Endodermal cell (in vitro differentiated cells): ENCODE measurements at regions not wholly inside any gene's neighbourhood (a gene's known extent, or its start where the extent isn't known, plus 50 kb on each side); places are given as distances from the start of the nearest gene placed in this dataset.
A peak's percentile ranks its signal among the peaks of the same experiment; 100 is the strongest.

Experiments used
- DNase-seq: peaks from one replicate; pipeline ENCODE4 v3.0.0-alpha.2; 2017
- H3K27ac ChIP-seq: 2 replicates; pipeline ENCODE4 v1.5.1; 2013; ENCODE audit warnings: mild to moderate bottlenecking, low read depth, low read length, moderate library complexity
- H3K27me3 ChIP-seq: 2 replicates; pipeline ENCODE4 v1.6.1; 2013; ENCODE audit warnings: mild to moderate bottlenecking, low read length, moderate library complexity; ENCODE audit not compliant: insufficient read depth, control insufficient read depth, poor library complexity, severe bottlenecking
- H3K36me3 ChIP-seq: 2 replicates; pipeline ENCODE4 v1.7.0; 2013; ENCODE audit warnings: mild to moderate bottlenecking, low read length, moderate library complexity; ENCODE audit not compliant: control insufficient read depth, insufficient read depth
- H3K4me1 ChIP-seq: one replicate; pipeline ENCODE4 v1.7.0; 2013; ENCODE audit warnings: low read length; ENCODE audit not compliant: control insufficient read depth, insufficient read depth
- H3K4me3 ChIP-seq: 2 replicates; pipeline ENCODE4 v1.5.1; 2013; ENCODE audit warnings: mild to moderate bottlenecking, low read length, moderate library complexity
- H3K9ac ChIP-seq: 2 replicates; pipeline ENCODE4 v1.6.1; 2013; ENCODE audit warnings: mild to moderate bottlenecking, low read length, moderate library complexity; ENCODE audit not compliant: poor library complexity, severe bottlenecking; ENCODE audit errors: extremely low read depth
- H3K9me3 ChIP-seq: 2 replicates; pipeline ENCODE4 v1.6.1; 2013; ENCODE audit warnings: mild to moderate bottlenecking, low read length, moderate library complexity; ENCODE audit not compliant: control insufficient read depth
- H3K27ac Mint-ChIP-seq: 2 replicates; pipeline ENCODE4 v1.8.0; 2020; ENCODE audit warnings: mixed read lengths
- H3K27me3 Mint-ChIP-seq: 2 replicates; pipeline ENCODE4 v1.8.0; 2021; ENCODE audit warnings: mild to moderate bottlenecking, mixed read lengths; ENCODE audit not compliant: insufficient read depth
- H3K36me3 Mint-ChIP-seq: 2 replicates; pipeline ENCODE4 v1.8.0; 2020; ENCODE audit warnings: low read depth, mixed read lengths
- H3K4me1 Mint-ChIP-seq: 2 replicates; pipeline ENCODE4 v1.8.0; 2020; ENCODE audit warnings: mixed read lengths
- H3K4me3 Mint-ChIP-seq: 2 replicates; pipeline ENCODE4 v1.8.0; 2020; ENCODE audit warnings: mild to moderate bottlenecking, moderate library complexity, mixed read lengths
- H3K9me3 Mint-ChIP-seq: 2 replicates; pipeline ENCODE4 v1.8.0; 2020; ENCODE audit warnings: mild to moderate bottlenecking, mixed read lengths
- CTCF ChIP-seq: fragments of 200-600 bp; sonication (generic); conservative IDR thresholded peaks from 2 replicates; pipeline ENCODE4 v1.5.0; 2021; ENCODE audit warnings: antibody characterized with exemption, mild to moderate bottlenecking
- WGBS, 2 experiments: methylation state at CpG; one replicate each; pipeline versions ENCODE4 v1.1.5 to v1.1.7; 2013; ENCODE audit warnings: missing lambda C conversion rate in 2 of 2, mixed read lengths in 1 of 2; ENCODE audit not compliant: insufficient coverage in 1 of 2, insufficient read length in 1 of 2; 5-methylcytosine and 5-hydroxymethylcytosine counted together

GRCh38 chr11:92675810-92676209 lies 293.6 kb upstream of the MTNR1B start:
- no peak overlapping the region for H3K27ac ChIP-seq
- no peaks in the 10 kb centered on the region for H3K36me3 ChIP-seq
- Mint-ChIP-seq H3K27ac (no peak overlapping the region), H3K4me1 (no peaks in the 10 kb centered on the region), H3K36me3 (peaks cover 2% of the 10 kb centered on the region), H3K4me3 (no peak overlapping the region), H3K9me3 (no peaks in the 10 kb centered on the region), H3K27me3 (no peaks in the 10 kb centered on the region)
- H3K4me3 ChIP-seq, result no peak overlapping the region
- no peak overlapping the region for H3K9ac ChIP-seq
- no peak for DNase-seq
- H3K9me3 ChIP-seq, result no peaks in the 10 kb centered on the region
- H3K4me1 ChIP-seq, result no peaks in the 10 kb centered on the region
- no peak for TF ChIP-seq CTCF
- no peaks in the 10 kb centered on the region for H3K27me3 ChIP-seq
- WGBS, 2 experiments, result 94% methylated on average over 3 of the region's 3 CpGs; no CpG with 5 or more reads in 1 of the 2 experiments

GRCh38 chr11:92678008-92678611 lies 291.3 kb upstream of the MTNR1B start:
- no peak overlapping the region for H3K27ac ChIP-seq
- no peaks in the 10 kb centered on the region for H3K9me3 ChIP-seq
- no peak overlapping the region for H3K9ac ChIP-seq
- DNase-seq, result no peak
- no peaks in the 10 kb centered on the region for H3K27me3 ChIP-seq
- no peak overlapping the region for H3K4me3 ChIP-seq
- Mint-ChIP-seq H3K27ac (no peak overlapping the region), H3K36me3 (peaks cover 2% of the 10 kb centered on the region), H3K9me3 (no peaks in the 10 kb centered on the region), H3K4me3 (no peak overlapping the region), H3K27me3 (no peaks in the 10 kb centered on the region), H3K4me1 (peaks cover 13% of the 10 kb centered on the region)
- no peak for TF ChIP-seq CTCF
- peaks cover 6% of the 10 kb centered on the region for H3K4me1 ChIP-seq
- 36 to 50% methylated on average over 2 to 3 of the region's 3 CpGs for WGBS, 2 experiments
- H3K36me3 ChIP-seq, result no peaks in the 10 kb centered on the region

- Histone ChIP-seq H3K27me3 (no peaks in the 10 kb centered on the region), H3K4me3 (peak overlapping the region; percentile 11), H3K36me3 (no peaks in the 10 kb centered on the region), H3K9ac (no peak overlapping the region), H3K27ac (no peak overlapping the region), H3K4me1 (peaks cover 6% of the 10 kb centered on the region), H3K9me3 (no peaks in the 10 kb centered on the region)
- Mint-ChIP-seq H3K9me3 (no peaks in the 10 kb centered on the region), H3K4me1 (peaks cover 13% of the 10 kb centered on the region), H3K36me3 (peaks cover 2% of the 10 kb centered on the region), H3K27me3 (no peaks in the 10 kb centered on the region), H3K27ac (no peak overlapping the region), H3K4me3 (no peak overlapping the region)
- TF ChIP-seq CTCF, result no peak
- no peak for DNase-seq
- WGBS, 2 experiments, result 83 to 92% methylated on average over 1 of the region's 1 CpG
Observed at GRCh38 chr11:92681586-92681985, 287.9 kb upstream of the MTNR1B start.
